GM12892 (cell line): ENCODE measurements at regions not wholly inside any gene's neighbourhood (a gene's known extent, or its start where the extent isn't known, plus 50 kb on each side); places are given as distances from the start of the nearest gene placed in this dataset.

Experiments
- POLR2A ChIP-seq: IDR thresholded peaks from 2 replicates; pipeline ENCODE4 v1.6.1; 2011; ENCODE audit warnings: low read depth, low read length, control low read depth
- TAF1 ChIP-seq: IDR thresholded peaks from 2 replicates; pipeline ENCODE4 v1.6.1; 2011; ENCODE audit warnings: low read depth, mild to moderate bottlenecking, control low read depth, low read length, borderline replicate concordance

- no peak for TF ChIP-seq POLR2A
- TF ChIP-seq TAF1: no peak
Measured at GRCh38 chr2:121093692-121094091, 191.3 kb downstream of the TFCP2L1 start.
